ENCODE measurements at regions not wholly inside any gene's neighbourhood (a gene's known extent, or its start where the extent isn't known, plus 50 kb on each side); places are given as distances from the start of the nearest gene placed in this dataset.

DNA sequence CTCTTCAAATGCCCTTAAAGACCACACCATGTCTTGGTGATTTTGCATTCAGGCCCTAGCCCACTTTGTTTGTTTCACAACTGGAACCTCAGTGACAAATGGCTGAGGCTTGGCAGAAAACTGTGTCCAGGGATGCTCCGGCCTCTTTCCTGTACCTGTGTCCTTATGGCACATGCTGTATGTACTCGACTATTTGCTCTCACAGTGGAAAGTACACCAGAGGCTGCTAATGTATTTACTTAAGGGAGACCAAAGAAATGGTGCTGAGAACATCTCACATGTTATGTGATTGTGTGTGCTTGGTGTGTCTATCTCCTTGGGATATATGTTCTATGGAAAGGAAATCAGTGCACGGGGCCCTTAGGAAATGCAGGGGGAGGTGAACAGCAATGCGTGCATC is 263.3 kb downstream of the GADD45G start:
- no peak for DNase-seq

GRCh38 chr9:89869793-89870580 is 265.2 kb downstream of the GADD45G start:
- peak; percentile 41 for DNase-seq

- peak; percentile 43 for DNase-seq
Observed at GRCh38 chr9:89871871-89872331, 267.1 kb downstream of the GADD45G start.

DNA sequence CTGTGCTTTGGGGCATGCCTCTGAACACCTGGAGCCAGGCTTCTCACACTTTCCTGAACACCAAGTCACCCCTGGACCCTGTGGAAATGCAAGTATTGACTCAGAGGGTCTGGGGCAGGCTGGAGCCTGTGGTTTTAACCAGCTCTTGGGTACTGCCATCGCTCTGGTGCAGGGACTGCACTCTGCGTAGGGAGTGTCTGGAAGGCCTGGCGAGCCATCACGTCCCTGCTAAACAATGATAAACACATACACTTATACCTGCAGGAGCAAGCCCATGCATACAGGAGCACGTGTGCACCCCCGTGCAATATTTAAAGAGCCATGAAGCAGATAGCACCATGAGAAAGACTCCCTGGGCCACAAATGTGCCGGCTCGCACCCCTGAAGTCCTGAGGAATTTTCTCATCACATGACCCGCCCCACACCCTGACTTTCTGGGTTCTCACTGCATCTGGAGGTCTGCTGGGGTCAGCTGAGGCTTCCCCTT is 267.7 kb downstream of the GADD45G start:
- DNase-seq = peak; percentile 16

DNA sequence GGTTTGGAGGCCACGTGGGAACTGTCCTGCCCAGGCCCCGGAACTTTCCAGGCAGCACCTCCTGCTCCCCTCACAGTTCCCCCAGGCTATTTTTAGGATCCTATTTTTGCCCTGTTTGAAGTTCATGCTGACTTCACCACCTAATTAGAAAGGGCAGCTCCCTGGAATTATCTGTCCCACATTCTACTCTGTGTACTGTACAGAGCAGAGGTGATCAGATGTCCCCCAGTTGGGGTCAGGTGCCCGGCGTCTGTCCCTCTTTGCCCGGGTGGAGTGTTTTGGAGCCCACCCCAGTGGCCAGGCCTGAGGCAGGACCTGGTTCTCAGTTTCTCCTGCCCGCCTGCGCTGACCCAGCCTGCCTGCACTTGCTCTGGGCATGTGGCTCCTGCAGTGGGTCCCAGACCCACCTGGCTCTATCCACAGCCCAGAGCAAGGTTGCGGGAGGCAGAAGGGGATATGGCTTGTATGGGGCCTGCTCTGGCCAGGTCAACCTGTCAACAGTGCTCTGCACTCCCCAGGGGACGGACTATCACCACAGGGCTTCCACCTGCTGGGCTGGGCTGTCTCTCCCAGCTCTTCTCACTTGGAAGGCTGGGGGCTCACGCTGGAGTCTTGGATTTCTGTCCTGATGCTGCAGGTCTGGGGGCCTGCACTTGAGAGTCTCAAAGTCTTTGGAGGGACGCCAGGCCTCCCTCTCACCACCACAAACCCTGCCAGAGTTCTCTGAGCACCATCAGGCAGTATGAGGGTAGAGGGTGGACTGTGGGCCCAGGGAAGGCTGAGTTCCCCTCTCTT is 268.3 kb downstream of the GADD45G start:
- DNase-seq = peak; percentile 54

DNA sequence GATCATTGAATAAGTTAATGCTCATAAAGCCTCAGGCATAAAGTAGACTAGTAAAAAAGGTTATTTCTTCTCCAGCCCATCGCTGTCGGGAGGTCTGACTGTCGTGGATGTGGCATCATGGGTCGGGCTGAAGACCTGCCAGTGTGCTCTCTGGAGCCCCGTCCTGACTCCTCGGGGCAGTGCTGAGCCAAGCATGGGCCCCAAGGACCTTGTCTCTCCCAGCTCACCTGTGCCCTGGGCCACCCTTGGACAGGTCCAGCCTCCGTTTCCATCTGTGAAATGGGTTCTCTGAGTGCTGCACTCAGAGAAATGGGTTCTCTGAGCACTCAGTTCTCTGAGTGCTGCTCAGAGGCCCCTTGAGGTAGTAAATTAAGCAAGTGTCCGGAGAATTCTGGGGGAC is 269.0 kb downstream of the GADD45G start:
- peak; percentile 24 for DNase-seq

DNA sequence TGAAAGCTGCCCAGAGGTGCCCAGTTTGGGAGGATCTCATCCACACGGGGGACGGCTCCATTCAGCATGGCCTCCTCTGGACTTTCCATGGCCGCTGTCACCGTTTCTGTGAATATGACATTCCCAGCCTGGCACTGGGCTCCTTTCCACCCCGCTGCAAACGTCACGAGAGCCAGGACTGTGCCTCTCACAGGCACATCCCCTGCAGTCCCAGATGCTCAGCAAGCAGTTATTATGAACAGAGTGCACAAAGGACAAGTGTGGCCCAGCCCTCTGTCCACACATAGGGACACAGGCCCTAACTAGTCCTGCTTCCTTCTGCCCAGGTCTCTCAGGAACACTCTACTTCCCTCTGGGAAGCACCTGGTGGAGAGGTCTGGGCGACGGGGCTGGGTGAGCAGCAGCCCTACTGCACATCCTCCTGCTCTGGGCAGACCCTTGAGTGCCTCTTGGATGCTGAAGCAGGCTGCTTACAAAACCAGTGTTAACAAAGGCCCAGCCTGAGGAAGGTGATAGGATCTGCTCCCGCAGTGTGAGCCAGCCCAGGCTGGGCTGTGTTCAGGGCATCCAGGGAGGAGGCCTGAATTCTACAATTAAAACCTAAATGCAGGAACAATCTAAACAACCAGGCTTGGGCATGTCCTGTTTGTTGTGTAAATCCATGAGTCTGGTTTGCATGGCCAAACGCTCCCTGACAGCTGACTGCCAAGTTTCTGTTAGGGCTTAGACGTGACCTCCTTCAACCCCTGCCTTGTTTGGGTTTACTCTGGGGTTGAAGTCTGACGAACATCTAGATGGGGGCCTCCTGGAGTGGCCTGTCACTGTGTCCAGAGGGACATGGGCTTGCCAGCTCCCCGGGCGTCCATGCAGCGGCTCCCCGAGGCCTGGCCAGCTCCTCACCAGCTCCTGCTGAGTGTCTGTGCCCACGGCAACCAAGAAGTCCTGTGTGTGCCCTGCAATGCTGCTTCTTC is 269.8 kb downstream of the GADD45G start:
- DNase-seq = peak; percentile 47

- DNase-seq = peak; percentile 13
Observed at GRCh38 chr9:89877051-89878002, 272.5 kb downstream of the GADD45G start.

- peak; percentile 31 for DNase-seq
Observed at GRCh38 chr9:89878003-89878411, 273.2 kb downstream of the GADD45G start.

- peak; percentile 45 for DNase-seq
Observed at GRCh38 chr9:89878687-89879086, 273.9 kb downstream of the GADD45G start.

DNA sequence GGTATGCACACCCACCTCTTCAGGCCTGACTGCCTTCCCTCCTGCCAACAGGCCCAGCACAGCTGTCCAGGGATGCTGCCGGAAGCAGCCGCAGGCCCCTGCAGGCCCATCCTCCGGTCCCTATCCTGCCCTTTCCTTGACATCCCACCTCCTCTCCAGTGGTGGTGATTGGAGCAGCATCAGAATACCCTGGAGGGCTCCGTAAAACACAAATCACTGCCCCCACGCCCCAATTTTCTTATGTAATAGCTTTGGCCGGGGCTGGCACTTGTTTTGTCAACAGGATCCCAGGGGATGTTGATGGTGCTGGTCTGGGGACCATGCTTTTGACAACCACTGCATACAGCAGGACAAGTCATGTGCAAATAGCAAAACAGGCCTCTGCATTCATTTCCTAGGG is 274.5 kb downstream of the GADD45G start:
- peak; percentile 24 for DNase-seq

GRCh38 chr9:89879701-89880100 is 274.9 kb downstream of the GADD45G start:
- DNase-seq = peak; percentile 38

- peak; percentile 47 for DNase-seq
Observed at GRCh38 chr9:89880161-89880560, 275.3 kb downstream of the GADD45G start.

DNA sequence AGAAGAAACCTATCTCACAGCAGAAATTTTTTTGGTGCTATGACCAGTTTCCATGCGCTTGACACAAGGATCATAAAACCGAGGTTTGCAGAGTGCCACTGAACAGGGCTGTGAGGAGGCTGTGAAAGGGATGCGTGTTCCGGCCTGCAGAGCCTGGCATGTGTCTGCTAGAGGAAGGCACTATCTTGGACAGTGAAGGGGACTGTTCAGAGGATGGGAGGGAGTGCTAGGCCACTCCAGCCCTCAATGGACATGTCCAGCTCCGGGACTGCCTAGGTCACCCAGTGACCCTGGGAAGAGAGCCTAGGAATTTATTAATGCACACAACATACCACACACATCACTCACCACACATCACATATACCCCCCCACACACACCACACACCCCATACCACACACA is 275.9 kb downstream of the GADD45G start:
- peak; percentile 34 for DNase-seq

GRCh38 chr9:89881431-89881830 is 276.6 kb downstream of the GADD45G start:
- no peak for DNase-seq

DNA sequence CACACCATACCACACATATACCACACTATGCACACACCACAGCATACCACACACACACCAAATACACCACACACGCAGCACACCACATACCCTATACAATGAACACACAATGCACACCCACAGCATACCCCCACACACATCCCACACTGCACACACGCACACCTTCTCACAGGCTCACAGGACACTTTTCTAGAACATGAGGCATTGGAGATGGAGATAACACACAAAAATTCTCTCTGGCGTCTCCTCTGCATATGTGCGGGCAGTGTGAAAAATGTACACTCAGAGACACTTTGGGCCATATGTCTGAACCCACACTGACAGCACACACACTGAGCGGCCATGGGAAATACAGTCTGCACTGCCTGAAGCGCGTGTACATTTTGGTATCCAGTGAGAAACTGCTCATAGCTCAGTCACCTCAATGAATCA is 278.1 kb downstream of the GADD45G start:
- DNase-seq = no peak

GRCh38 chr9:89883401-89884341 is 278.9 kb downstream of the GADD45G start:
- peak; percentile 59 for DNase-seq

DNA sequence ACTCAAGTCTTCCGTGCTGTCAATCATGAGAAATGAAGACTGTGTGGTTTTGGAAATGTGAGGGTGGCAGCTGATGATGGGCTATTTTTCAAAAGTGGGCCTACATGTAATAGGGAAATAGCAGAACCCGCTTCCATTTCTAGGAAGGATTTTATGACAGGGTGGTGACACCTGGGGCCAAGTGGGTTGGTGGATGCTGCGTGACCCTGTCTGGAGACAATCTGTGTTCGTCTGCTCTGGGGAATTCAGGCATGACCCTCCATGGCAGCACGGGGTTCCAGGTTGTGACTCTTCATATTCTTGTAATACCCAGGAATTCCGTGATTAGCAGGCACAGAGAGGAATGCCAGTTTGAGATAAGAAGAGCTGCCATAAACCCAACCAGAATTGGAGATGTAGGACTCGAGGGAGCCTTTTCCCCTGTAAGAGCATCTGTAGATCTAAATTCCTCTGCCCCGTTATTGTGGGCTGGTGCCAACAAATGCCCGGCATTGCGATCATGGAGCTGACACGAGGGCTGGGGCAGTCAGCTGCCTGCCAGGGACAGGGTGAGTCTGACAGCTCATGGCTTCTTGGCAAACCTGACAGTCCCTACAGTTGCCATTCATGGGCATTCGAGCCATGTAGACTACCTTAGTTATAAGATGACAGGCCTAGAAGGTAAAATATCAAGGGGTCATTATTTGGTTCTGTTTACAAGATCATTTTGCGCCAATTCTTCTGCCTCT is 279.7 kb downstream of the GADD45G start:
- DNase-seq = peak; percentile 22

- DNase-seq = peak; percentile 50
Observed at GRCh38 chr9:89885156-89885555, 280.3 kb downstream of the GADD45G start.

Data from activated effector memory CD4-positive, alpha-beta T cell treated with anti-CD3 and anti-CD28 coated beads, Interleukin-2, amount 50 U/mL, for 16 hours (primary cell).